ENCODE measurements at regions not wholly inside any gene's neighbourhood (a gene's known extent, or its start where the extent isn't known, plus 50 kb on each side); places are given as distances from the start of the nearest gene placed in this dataset.

DNA sequence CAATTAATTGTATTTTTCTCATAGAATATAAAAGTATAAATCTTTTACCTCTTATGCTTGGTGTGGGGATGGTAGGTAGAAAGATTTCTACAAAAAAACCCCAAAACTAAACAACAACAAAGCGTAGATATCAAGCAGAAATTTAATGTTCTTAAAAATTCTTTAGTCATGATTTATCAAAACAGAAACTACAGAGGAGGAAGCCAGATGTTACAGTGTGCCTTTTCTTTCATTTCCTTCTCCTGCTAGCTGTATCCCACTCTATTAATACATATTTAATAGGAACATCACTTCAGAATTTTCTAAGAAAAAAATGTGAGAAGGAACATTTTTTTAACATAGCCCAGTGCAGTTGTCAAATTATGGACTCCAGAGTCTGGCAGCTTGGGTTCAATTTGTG is 420.6 kb downstream of the TUSC7 start:
- no peaks in the 10 kb centered on the region for H3K79me2 ChIP-seq (ENCODE audit: control insufficient read depth, insufficient read depth, low read length, poor library complexity)
- H3K4me2 ChIP-seq (ENCODE audit: low read length), result no peak overlapping the region
- H3K27me3 ChIP-seq (ENCODE audit: insufficient read depth, low read length), result no peaks in the 10 kb centered on the region
- no CpG with 5 or more reads among the region's 1 CpG for WGBS (ENCODE audit: extremely low coverage, insufficient coverage, insufficient read length)
- H2AFZ ChIP-seq (ENCODE audit: insufficient read depth, low read length, poor library complexity), result no peak overlapping the region
- no peak for DNase-seq
- H3K4me1 ChIP-seq (ENCODE audit: control insufficient read depth in 1 of 2, insufficient read depth in 2 of 2, low read length in 2 of 2), result no peaks in the 10 kb centered on the region
- H4K12ac ChIP-seq (ENCODE audit: low read depth, low read length), result no peak overlapping the region
- H2AK5ac ChIP-seq (ENCODE audit: low read length), result no peak overlapping the region
- H3K4ac ChIP-seq (ENCODE audit: low read depth, low read length), result no peak overlapping the region
- H2BK120ac ChIP-seq (ENCODE audit: insufficient read depth, low read length, poor library complexity), result no peak overlapping the region
- no peak overlapping the region for H3K27ac ChIP-seq (ENCODE audit: low read depth, low read length)
- no peak overlapping the region for H2BK5ac ChIP-seq (ENCODE audit: low read depth, low read length, poor library complexity)
- no peak overlapping the region for H2BK12ac ChIP-seq (ENCODE audit: low read length)
- no peak overlapping the region for H3K4me3 ChIP-seq (ENCODE audit: low read depth, low read length)
- H4K91ac ChIP-seq (ENCODE audit: low read depth, low read length), result no peak overlapping the region
- no peaks in the 10 kb centered on the region for H3K9me3 ChIP-seq (ENCODE audit: insufficient read depth, low read depth, low read length)
- no peaks in the 10 kb centered on the region for H3K36me3 ChIP-seq (ENCODE audit: control insufficient read depth in 1 of 2, insufficient read depth in 2 of 2, low read length in 2 of 2)
- no peak overlapping the region for H3K18ac ChIP-seq (ENCODE audit: low read length)
- no peak overlapping the region for H3K9ac ChIP-seq (ENCODE audit: low read length)
- H3K79me1 ChIP-seq (ENCODE audit: low read length), result no peaks in the 10 kb centered on the region
- H4K8ac ChIP-seq (ENCODE audit: low read depth, low read length), result no peak overlapping the region
- H3K23ac ChIP-seq (ENCODE audit: low read length), result no peak overlapping the region
- H3K14ac ChIP-seq (ENCODE audit: low read length), result no peak overlapping the region

GRCh38 chr3:117131259-117131658 is 421.7 kb downstream of the TUSC7 start:
- Histone ChIP-seq H3K9ac (ENCODE audit: low read length) (no peak overlapping the region), H3K18ac (ENCODE audit: low read length) (no peak overlapping the region)
- DNase-seq, result no peak

GRCh38 chr3:117133066-117133465 is 423.5 kb downstream of the TUSC7 start:
- H3K14ac ChIP-seq (ENCODE audit: low read length), result no peak overlapping the region
- H2BK12ac ChIP-seq (ENCODE audit: low read length), result no peak overlapping the region
- peak in 1 of 2 donors; percentile 19 for DNase-seq
- no peaks in the 10 kb centered on the region for H3K4me1 ChIP-seq (ENCODE audit: control insufficient read depth in 1 of 2, insufficient read depth in 2 of 2, low read length in 2 of 2)
- no peak overlapping the region for H4K12ac ChIP-seq (ENCODE audit: low read depth, low read length)
- no peaks in the 10 kb centered on the region for H3K36me3 ChIP-seq (ENCODE audit: control insufficient read depth in 1 of 2, insufficient read depth in 2 of 2, low read length in 2 of 2)
- no peak overlapping the region for H3K4me2 ChIP-seq (ENCODE audit: low read length)
- no peak overlapping the region for H3K23ac ChIP-seq (ENCODE audit: low read length)
- H3K9ac ChIP-seq (ENCODE audit: low read length), result no peak overlapping the region
- no peak overlapping the region for H2AFZ ChIP-seq (ENCODE audit: insufficient read depth, low read length, poor library complexity)
- no peak overlapping the region for H2BK120ac ChIP-seq (ENCODE audit: insufficient read depth, low read length, poor library complexity)
- H3K9me3 ChIP-seq (ENCODE audit: insufficient read depth, low read depth, low read length), result no peaks in the 10 kb centered on the region
- H3K27ac ChIP-seq (ENCODE audit: low read depth, low read length), result no peak overlapping the region
- no peak overlapping the region for H3K4me3 ChIP-seq (ENCODE audit: low read depth, low read length)
- no peak overlapping the region for H2BK5ac ChIP-seq (ENCODE audit: low read depth, low read length, poor library complexity)
- H4K91ac ChIP-seq (ENCODE audit: low read depth, low read length), result no peak overlapping the region
- no peak overlapping the region for H2AK5ac ChIP-seq (ENCODE audit: low read length)
- WGBS (ENCODE audit: extremely low coverage, insufficient coverage, insufficient read length), result no CpG with 5 or more reads among the region's 1 CpG
- no peak overlapping the region for H3K18ac ChIP-seq (ENCODE audit: low read length)
- no peak overlapping the region for H4K8ac ChIP-seq (ENCODE audit: low read depth, low read length)
- H3K4ac ChIP-seq (ENCODE audit: low read depth, low read length), result no peak overlapping the region
- no peaks in the 10 kb centered on the region for H3K79me1 ChIP-seq (ENCODE audit: low read length)
- H3K79me2 ChIP-seq (ENCODE audit: control insufficient read depth, insufficient read depth, low read length, poor library complexity), result no peaks in the 10 kb centered on the region
- no peaks in the 10 kb centered on the region for H3K27me3 ChIP-seq (ENCODE audit: insufficient read depth, low read length)

More at GRCh38 chr3:117131259-117131658, 421.7 kb downstream of the TUSC7 start:
- H4K91ac ChIP-seq (ENCODE audit: low read depth, low read length), result no peak overlapping the region
- H2AFZ ChIP-seq (ENCODE audit: insufficient read depth, low read length, poor library complexity), result no peak overlapping the region
- no peak overlapping the region for H3K27ac ChIP-seq (ENCODE audit: low read depth, low read length)
- no CpG with 5 or more reads among the region's 9 CpGs for whole genome bisulfite sequencing (ENCODE audit: extremely low coverage, insufficient coverage, insufficient read length)
- H4K8ac ChIP-seq (ENCODE audit: low read depth, low read length), result no peak overlapping the region
- no peak overlapping the region for H3K23ac ChIP-seq (ENCODE audit: low read length)
- H3K4me3 ChIP-seq (ENCODE audit: low read depth, low read length), result no peak overlapping the region
- H2BK12ac ChIP-seq (ENCODE audit: low read length), result no peak overlapping the region
- no peak overlapping the region for H2BK120ac ChIP-seq (ENCODE audit: insufficient read depth, low read length, poor library complexity)
- H3K4me2 ChIP-seq (ENCODE audit: low read length), result no peak overlapping the region
- H3K9me3 ChIP-seq (ENCODE audit: insufficient read depth, low read depth, low read length), result no peaks in the 10 kb centered on the region
- H2BK5ac ChIP-seq (ENCODE audit: low read depth, low read length, poor library complexity), result no peak overlapping the region
- H3K79me1 ChIP-seq (ENCODE audit: low read length), result no peaks in the 10 kb centered on the region
- H3K36me3 ChIP-seq (ENCODE audit: control insufficient read depth in 1 of 2, insufficient read depth in 2 of 2, low read length in 2 of 2), result no peaks in the 10 kb centered on the region
- no peak overlapping the region for H3K14ac ChIP-seq (ENCODE audit: low read length)
- no peak overlapping the region for H4K12ac ChIP-seq (ENCODE audit: low read depth, low read length)
- no peaks in the 10 kb centered on the region for H3K4me1 ChIP-seq (ENCODE audit: control insufficient read depth in 1 of 2, insufficient read depth in 2 of 2, low read length in 2 of 2)
- no peaks in the 10 kb centered on the region for H3K27me3 ChIP-seq (ENCODE audit: insufficient read depth, low read length)
- no peak overlapping the region for H2AK5ac ChIP-seq (ENCODE audit: low read length)
- H3K79me2 ChIP-seq (ENCODE audit: control insufficient read depth, insufficient read depth, low read length, poor library complexity), result no peaks in the 10 kb centered on the region
- H3K4ac ChIP-seq (ENCODE audit: low read depth, low read length), result no peak overlapping the region

DNA sequence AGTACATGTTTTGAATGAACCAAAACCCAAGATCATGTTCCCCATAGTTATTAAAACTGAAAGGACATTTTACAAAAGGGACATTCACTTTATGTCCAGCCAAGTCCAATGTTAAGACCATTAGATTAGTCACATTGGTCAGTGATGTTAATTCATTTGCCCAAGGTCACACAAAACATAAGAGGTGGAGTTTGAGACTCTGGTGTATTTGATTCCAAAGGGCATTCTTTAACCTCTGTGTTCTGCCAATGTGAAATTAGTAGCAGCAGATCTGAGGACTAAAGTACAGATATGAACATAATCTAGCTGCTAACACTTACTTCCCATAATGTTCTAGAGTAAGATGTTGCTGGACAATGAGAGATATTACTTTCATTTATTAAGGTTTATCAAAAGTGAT is 425.6 kb downstream of the TUSC7 start:
- Histone ChIP-seq H3K27ac (ENCODE audit: low read depth, low read length) (no peak overlapping the region), H2BK12ac (ENCODE audit: low read length) (no peak overlapping the region), H3K27me3 (ENCODE audit: insufficient read depth, low read length) (no peaks in the 10 kb centered on the region), H2AK5ac (ENCODE audit: low read length) (no peak overlapping the region), H2BK120ac (ENCODE audit: insufficient read depth, low read length, poor library complexity) (no peak overlapping the region), H3K4me3 (ENCODE audit: low read depth, low read length) (no peak overlapping the region), H3K23ac (ENCODE audit: low read length) (no peak overlapping the region), H3K79me2 (ENCODE audit: control insufficient read depth, insufficient read depth, low read length, poor library complexity) (no peaks in the 10 kb centered on the region), H3K14ac (ENCODE audit: low read length) (no peak overlapping the region), H4K8ac (ENCODE audit: low read depth, low read length) (no peak overlapping the region), H3K4me2 (ENCODE audit: low read length) (no peak overlapping the region), H3K4ac (ENCODE audit: low read depth, low read length) (no peak overlapping the region), H3K36me3 (ENCODE audit: control insufficient read depth in 1 of 2, insufficient read depth in 2 of 2, low read length in 2 of 2) (no peaks in the 10 kb centered on the region), H4K91ac (ENCODE audit: low read depth, low read length) (no peak overlapping the region), H2AFZ (ENCODE audit: insufficient read depth, low read length, poor library complexity) (no peak overlapping the region), H3K9me3 (ENCODE audit: insufficient read depth, low read depth, low read length) (no peaks in the 10 kb centered on the region), H3K4me1 (ENCODE audit: control insufficient read depth in 1 of 2, insufficient read depth in 2 of 2, low read length in 2 of 2) (no peaks in the 10 kb centered on the region), H3K18ac (ENCODE audit: low read length) (no peak overlapping the region), H2BK5ac (ENCODE audit: low read depth, low read length, poor library complexity) (no peak overlapping the region), H4K12ac (ENCODE audit: low read depth, low read length) (no peak overlapping the region), H3K9ac (ENCODE audit: low read length) (no peak overlapping the region), H3K79me1 (ENCODE audit: low read length) (no peaks in the 10 kb centered on the region)
- DNase-seq, result no peak

Data from trophoblast cell (in vitro differentiated cells and primary cell).